ENCODE measurements at regions not wholly inside any gene's neighbourhood (a gene's known extent, or its start where the extent isn't known, plus 50 kb on each side); places are given as distances from the start of the nearest gene placed in this dataset.

DNA sequence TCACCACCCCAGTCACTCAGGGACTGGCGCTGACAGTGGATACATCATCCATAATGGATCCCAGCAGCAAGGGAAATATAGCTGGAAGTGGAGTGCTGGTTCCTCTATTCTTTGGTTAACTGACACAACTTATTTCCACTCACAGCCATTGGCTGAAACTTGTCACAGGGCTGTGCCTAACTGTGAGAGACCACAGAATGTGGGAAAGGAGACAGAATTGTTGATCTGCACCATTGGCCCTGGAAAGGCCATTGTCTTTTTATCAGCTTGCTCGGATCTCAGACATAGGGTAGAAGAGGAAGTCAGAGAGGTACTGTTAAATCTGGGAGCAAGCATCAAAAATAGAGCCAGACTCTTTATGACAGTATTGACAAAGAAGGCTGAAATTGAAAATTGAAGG lies 451.3 kb downstream of the AJAP1 start:
- TF ChIP-seq CTCF (IDR thresholded peaks at IDR 0.05) (no peak), EZH2 (IDR thresholded peaks at IDR 0.05) (no peak), EZH2phosphoT487 (IDR thresholded peaks at IDR 0.05) (no peak)

All from neural progenitor cell (in vitro differentiated cells).